HEK293T (cell line): ENCODE measurements at regions not wholly inside any gene's neighbourhood (a gene's known extent, or its start where the extent isn't known, plus 50 kb on each side); places are given as distances from the start of the nearest gene placed in this dataset.

Experiments used
- ARNT ChIP-seq: fragments of 450-650 bp; IDR thresholded peaks from 2 replicates; pipeline ENCODE4 v1.6.1; 2017; ENCODE audit warnings: mild to moderate bottlenecking
- BHLHE40 ChIP-seq: fragments of 450-650 bp; IDR thresholded peaks from 2 replicates; pipeline ENCODE4 v1.6.1; 2016; ENCODE audit warnings: mild to moderate bottlenecking, moderate library complexity, borderline replicate concordance
- CTBP1 ChIP-seq: fragments of 450-650 bp; IDR thresholded peaks from 2 replicates; pipeline ENCODE4 v1.6.1; 2016; ENCODE audit warnings: borderline replicate concordance
- ELF4 ChIP-seq: fragments of 450-650 bp; IDR thresholded peaks from 2 replicates; pipeline ENCODE4 v1.6.1; 2017; ENCODE audit warnings: antibody characterized with exemption
- FOXA1 ChIP-seq: fragments of 450-650 bp; IDR thresholded peaks from 2 replicates; pipeline ENCODE4 v1.6.1; 2016; ENCODE audit warnings: mild to moderate bottlenecking
- FOXK2 ChIP-seq: fragments of 450-650 bp; IDR thresholded peaks from 2 replicates; pipeline ENCODE4 v1.6.1; 2016; ENCODE audit warnings: mild to moderate bottlenecking
- FOXM1 ChIP-seq: fragments of 450-650 bp; IDR thresholded peaks from 2 replicates; pipeline ENCODE4 v1.6.1; 2017; ENCODE audit warnings: mild to moderate bottlenecking, borderline replicate concordance
- L3MBTL2 ChIP-seq: fragments of 450-650 bp; conservative IDR thresholded peaks from 2 replicates; pipeline ENCODE4 v1.6.1; 2016; ENCODE audit warnings: mild to moderate bottlenecking
- NFRKB ChIP-seq: fragments of 450-650 bp; IDR thresholded peaks from 2 replicates; pipeline ENCODE4 v1.6.1; 2016; ENCODE audit warnings: mild to moderate bottlenecking, moderate library complexity
- PKNOX1 ChIP-seq: fragments of 450-650 bp; IDR thresholded peaks from 2 replicates; pipeline ENCODE4 v1.6.1; 2016
- SP1 ChIP-seq: fragments of 450-650 bp; IDR thresholded peaks from 2 replicates; pipeline ENCODE4 v1.6.1; 2017
- SUZ12 ChIP-seq: fragments of 450-650 bp; IDR thresholded peaks from 2 replicates; pipeline ENCODE4 v1.6.1; 2016; ENCODE audit warnings: mild to moderate bottlenecking
- TARDBP ChIP-seq: fragments of 450-650 bp; IDR thresholded peaks from 2 replicates; pipeline ENCODE4 v1.6.1; 2016
- ZNF384 ChIP-seq: fragments of 450-650 bp; IDR thresholded peaks from 2 replicates; pipeline ENCODE4 v1.6.1; 2016

GRCh38 chr7:112897839-112898431 lies 107.7 kb upstream of the TMEM168 start:
- TF ChIP-seq ARNT: no peak
- TF ChIP-seq SUZ12: no peak
- no peak for TF ChIP-seq TARDBP
- TF ChIP-seq PKNOX1: no peak
- TF ChIP-seq ELF4: no peak
- TF ChIP-seq FOXA1: no peak
- no peak for TF ChIP-seq BHLHE40
- TF ChIP-seq FOXM1: no peak
- no peak for TF ChIP-seq SP1
- TF ChIP-seq CTBP1: no peak
- no peak for TF ChIP-seq NFRKB
- TF ChIP-seq FOXK2: no peak
- TF ChIP-seq ZNF384: no peak
- TF ChIP-seq L3MBTL2: no peak
